Fibroblast of pulmonary artery (primary cell): ENCODE measurements at regions not wholly inside any gene's neighbourhood (a gene's known extent, or its start where the extent isn't known, plus 50 kb on each side); places are given as distances from the start of the nearest gene placed in this dataset.
"Not testable (repeated sequence)": the region's sequence is repeated elsewhere in the genome, so short reads cannot be mapped to it uniquely, and the experiment has no call there.

Experiments used
- DNase-seq: peaks from one replicate; pipeline ENCODE4 v3.0.0-alpha.2; 2010; ENCODE audit warnings: low read depth
- H3K4me3 ChIP-seq: replicated peaks from 2 replicates; pipeline ENCODE4 v1.5.1; 2011; ENCODE audit warnings: low read depth, mild to moderate bottlenecking, control low read depth, low read length, moderate library complexity
- TF ChIP-seq, protein P1 (sequence below): IDR thresholded peaks from 2 replicates; pipeline ENCODE4 v1.5.1; 2011; ENCODE audit warnings: mild to moderate bottlenecking, control low read depth, low read length, inconsistent platforms; ENCODE audit errors: missing control alignments

DNA sequence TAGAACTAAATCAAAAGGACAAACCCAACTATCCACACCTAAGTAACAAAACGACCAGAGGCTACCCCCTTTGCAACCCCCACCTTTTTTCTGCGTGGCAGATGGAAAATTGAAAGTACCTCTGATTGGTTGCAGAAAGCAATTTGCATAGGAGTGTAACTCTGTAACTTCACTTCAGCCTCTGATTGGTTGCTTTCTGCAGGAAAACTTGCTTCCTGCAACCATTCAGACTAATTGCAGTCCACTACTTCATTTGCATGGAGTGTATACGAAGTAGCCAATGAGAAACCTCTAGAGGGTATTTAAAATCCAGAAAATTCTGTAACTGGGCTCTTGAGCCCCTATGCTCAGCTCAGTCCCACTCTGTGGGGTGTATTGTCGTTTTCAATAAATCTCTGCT, 129.1 kb upstream of the OLIG3 start:
- DNase-seq = no peak
- TF ChIP-seq, protein P1, sequence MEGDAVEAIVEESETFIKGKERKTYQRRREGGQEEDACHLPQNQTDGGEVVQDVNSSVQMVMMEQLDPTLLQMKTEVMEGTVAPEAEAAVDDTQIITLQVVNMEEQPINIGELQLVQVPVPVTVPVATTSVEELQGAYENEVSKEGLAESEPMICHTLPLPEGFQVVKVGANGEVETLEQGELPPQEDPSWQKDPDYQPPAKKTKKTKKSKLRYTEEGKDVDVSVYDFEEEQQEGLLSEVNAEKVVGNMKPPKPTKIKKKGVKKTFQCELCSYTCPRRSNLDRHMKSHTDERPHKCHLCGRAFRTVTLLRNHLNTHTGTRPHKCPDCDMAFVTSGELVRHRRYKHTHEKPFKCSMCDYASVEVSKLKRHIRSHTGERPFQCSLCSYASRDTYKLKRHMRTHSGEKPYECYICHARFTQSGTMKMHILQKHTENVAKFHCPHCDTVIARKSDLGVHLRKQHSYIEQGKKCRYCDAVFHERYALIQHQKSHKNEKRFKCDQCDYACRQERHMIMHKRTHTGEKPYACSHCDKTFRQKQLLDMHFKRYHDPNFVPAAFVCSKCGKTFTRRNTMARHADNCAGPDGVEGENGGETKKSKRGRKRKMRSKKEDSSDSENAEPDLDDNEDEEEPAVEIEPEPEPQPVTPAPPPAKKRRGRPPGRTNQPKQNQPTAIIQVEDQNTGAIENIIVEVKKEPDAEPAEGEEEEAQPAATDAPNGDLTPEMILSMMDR = no peak
- H3K4me3 ChIP-seq = no peak overlapping the region

DNA sequence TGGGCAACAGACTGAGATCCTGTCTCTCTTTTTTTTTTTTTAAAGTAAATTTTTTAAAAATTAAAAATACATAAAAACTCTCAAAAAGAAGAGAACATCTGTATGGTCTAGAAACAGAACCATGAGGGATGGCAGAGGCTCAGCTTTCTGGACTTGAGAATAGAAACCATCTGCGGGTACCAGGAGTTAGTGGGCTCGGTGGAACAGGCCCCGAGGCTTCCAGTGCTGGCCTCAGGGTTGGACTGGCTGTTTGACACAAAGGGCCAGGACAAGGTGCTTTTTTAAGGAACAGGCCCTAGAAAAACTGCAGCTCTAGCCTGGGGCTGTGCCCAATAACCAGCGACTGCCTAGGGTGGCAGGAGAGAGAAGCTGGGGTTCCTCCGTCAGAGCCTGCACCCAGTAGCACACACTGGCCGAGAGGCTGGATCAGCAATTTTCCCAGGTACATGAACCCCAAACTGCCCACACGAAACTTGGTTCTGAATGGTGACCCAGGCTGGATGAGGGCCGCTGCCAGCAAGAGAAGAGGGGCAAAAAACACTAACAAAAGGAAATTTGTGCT, 131.0 kb upstream of the OLIG3 start:
- no peak overlapping the region for H3K4me3 ChIP-seq
- TF ChIP-seq, protein P1 = no peak
- DNase-seq = no peak

DNA sequence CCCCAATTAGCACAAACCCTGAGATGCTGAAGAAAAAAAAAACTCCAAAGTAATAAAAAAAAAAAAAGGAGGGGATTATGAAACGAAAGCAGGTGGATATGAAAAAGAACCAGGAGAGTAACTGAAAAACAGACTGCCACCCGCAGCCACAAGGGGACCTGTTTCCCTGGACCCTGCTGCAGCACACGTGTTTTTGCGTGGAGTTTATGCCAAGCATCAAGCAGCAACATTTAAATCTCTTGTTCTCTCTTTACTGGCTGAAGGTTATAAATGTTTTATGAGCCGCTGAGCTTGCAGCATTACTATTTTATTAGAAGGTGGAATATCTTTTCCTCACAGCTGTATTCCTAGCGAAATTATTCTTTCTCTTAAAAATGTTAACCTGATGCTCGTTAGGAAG, 131.6 kb upstream of the OLIG3 start:
- H3K4me3 ChIP-seq = no peak overlapping the region
- no peak for DNase-seq
- TF ChIP-seq, protein P1 = no peak

DNA sequence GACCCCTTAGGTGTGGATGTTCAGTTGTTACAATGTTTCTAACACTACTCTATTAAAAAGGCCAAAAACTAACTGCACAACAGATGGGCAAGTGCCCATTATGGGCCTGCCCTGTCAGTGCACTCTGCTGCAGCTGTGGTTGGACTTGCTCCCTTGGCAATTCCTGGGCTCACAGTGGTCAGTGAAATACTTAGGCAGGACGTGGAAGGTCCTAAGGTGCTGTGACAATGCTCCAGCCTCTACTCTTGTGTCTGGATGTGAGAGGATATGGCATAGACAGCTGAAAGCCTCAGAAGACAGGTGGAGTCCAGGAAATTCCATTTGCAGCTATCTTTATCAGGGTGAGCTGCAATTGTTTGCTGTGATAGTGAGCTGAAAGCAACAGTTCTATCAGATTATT, 136.5 kb upstream of the OLIG3 start:
- DNase-seq = no peak
- TF ChIP-seq, protein P1 = no peak
- no peak overlapping the region for H3K4me3 ChIP-seq

DNA sequence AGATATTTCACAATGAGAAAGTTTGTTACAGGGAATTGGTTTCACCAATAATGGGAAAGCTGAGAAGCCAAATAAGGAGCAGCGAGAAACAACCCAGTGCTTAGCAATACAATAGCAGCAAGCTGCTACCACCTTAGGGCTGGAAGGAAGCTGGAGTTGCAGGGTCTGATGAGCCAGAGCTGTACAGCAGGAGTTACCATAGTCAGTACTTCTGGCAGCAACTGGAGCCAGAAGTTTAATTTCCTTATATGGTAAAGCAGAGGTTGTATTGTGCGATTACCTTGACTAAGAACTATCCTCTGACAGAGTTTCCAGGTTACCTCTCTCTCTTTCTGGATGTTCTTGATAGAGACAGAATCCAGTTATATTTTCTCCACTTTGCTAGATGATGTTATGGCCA, 137.1 kb upstream of the OLIG3 start:
- no peak overlapping the region for H3K4me3 ChIP-seq
- DNase-seq = no peak
- TF ChIP-seq, protein P1 = no peak

DNA sequence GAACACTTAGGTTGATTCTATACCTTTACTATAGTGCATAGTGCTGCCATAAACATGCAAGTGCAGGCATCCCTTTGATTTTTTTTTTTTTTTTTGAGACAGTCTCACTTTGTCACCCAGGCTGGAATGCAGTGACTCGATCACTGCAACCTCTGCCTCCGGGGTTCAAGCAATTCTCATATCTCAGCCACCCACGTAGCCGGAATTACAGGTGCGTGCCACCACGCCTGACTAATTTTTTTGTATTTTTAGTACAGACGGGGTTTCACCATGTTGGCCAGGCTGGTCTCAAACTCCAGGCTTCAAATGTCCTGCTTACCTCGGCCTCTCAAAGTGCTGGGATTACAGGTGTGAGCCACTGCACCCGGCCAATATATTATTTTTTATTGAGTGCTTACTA, 140.0 kb upstream of the OLIG3 start:
- not testable (repeated sequence) for DNase-seq, H3K4me3 ChIP-seq

DNA sequence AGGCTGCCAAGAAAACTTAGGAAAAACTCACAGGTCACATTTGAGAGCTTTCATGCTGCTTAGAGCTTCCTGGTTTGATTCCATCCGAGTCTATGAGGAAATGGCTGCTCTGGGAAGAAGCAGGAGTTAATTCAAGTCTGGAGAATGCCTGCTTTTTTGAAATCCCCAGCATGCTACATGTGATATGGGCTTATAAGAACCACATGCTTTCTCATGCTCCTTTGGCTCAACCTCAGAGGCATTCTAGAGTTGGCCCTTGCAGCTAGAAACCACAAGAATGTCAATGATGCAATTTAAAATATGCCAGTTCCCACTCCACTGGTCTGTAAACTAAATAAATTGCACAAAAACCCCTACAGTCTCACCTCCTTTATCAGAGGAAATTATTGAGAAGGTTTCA, 142.9 kb upstream of the OLIG3 start:
- H3K4me3 ChIP-seq = no peak overlapping the region
- TF ChIP-seq, protein P1 = no peak
- DNase-seq = peak; percentile 98
